Peyer's patch (tissue), 4 donors: ENCODE measurements at regions not wholly inside any gene's neighbourhood (a gene's known extent, or its start where the extent isn't known, plus 50 kb on each side); places are given as distances from the start of the nearest gene placed in this dataset.

Experiments
- DNase-seq, 3 donors: peaks; one replicate each; pipeline ENCODE4 v3.0.0-alpha.2; 2017 to 2019
- H3K27ac ChIP-seq, 4 donors: fragments of 200-600 bp; sonication (generic); one replicate each; pipeline ENCODE4 v1.5.1; 2016 to 2019
- H3K27me3 ChIP-seq, 2 donors: fragments of 200-600 bp; sonication (generic); one replicate each; pipeline ENCODE4 v1.5.1; 2019
- H3K36me3 ChIP-seq, 3 donors: fragments of 200-600 bp; sonication (generic); one replicate each; pipeline ENCODE4 v1.5.1; 2016 to 2019
- H3K4me1 ChIP-seq, 4 donors: fragments of 200-600 bp; sonication (generic); one replicate each; pipeline ENCODE4 v1.5.1; 2016 to 2019
- H3K4me3 ChIP-seq, 4 donors: fragments of 200-600 bp; sonication (generic); 1 replicate in 3 of 4; 2 replicates in 1 of 4; pipeline ENCODE4 v1.5.1; 2016 to 2019; ENCODE audit warnings: mild to moderate bottlenecking in 1 of 4
- H3K9me3 ChIP-seq, 4 donors: fragments of 200-600 bp; sonication (generic); one replicate each; pipeline ENCODE4 v1.5.1; 2016 to 2019; ENCODE audit warnings: mild to moderate bottlenecking in 1 of 4
- POLR2A ChIP-seq, 2 donors: fragments of 450-650 bp; IDR thresholded peaks; one replicate each; pipeline ENCODE4 v1.5.1; 2017; ENCODE audit warnings: antibody characterized with exemption in 2 of 2, mild to moderate bottlenecking in 2 of 2, moderate library complexity in 2 of 2
- TF ChIP-seq, protein P1 (sequence below), 6 experiments: fragments of 450-650 bp in 4 of 6; fragments of 200-600 bp in 2 of 6; sonication (generic) in 1 of 6; IDR thresholded peaks; one replicate each; pipeline ENCODE4 v1.5.1; 2017 to 2019; ENCODE audit warnings: antibody characterized with exemption in 6 of 6, mild to moderate bottlenecking in 3 of 6, moderate library complexity in 1 of 6

DNA sequence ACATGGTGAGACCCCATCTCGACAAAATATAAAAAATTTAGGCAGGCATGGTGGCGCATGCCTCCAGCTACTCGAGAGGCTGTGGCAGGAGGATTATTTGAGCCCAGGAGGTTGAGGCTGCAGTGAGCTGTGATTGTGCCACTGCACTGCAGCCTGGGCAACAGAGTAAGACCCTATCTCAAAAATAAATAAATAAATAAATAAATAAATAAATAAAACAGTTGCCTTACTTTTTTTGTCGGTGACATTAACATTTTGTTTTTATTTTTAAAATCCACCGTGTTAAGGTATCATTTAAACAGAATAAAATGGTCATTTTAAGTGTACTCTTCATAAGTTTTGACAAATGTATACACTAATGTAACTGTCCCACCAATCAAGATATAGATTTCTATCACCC is 57.0 kb downstream of the RASL11A start:
- no peaks in the 10 kb centered on the region for H3K27me3 ChIP-seq
- H3K4me1 ChIP-seq, result no peaks in the 10 kb centered on the region
- TF ChIP-seq, protein P1, sequence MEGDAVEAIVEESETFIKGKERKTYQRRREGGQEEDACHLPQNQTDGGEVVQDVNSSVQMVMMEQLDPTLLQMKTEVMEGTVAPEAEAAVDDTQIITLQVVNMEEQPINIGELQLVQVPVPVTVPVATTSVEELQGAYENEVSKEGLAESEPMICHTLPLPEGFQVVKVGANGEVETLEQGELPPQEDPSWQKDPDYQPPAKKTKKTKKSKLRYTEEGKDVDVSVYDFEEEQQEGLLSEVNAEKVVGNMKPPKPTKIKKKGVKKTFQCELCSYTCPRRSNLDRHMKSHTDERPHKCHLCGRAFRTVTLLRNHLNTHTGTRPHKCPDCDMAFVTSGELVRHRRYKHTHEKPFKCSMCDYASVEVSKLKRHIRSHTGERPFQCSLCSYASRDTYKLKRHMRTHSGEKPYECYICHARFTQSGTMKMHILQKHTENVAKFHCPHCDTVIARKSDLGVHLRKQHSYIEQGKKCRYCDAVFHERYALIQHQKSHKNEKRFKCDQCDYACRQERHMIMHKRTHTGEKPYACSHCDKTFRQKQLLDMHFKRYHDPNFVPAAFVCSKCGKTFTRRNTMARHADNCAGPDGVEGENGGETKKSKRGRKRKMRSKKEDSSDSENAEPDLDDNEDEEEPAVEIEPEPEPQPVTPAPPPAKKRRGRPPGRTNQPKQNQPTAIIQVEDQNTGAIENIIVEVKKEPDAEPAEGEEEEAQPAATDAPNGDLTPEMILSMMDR (IDR thresholded peaks at IDR 0.05), result no peak
- no peak for TF ChIP-seq POLR2A (IDR thresholded peaks at IDR 0.05)
- H3K27ac ChIP-seq, result no peak overlapping the region
- no peak for DNase-seq
- H3K4me3 ChIP-seq, result no peak overlapping the region
- no peaks in the 10 kb centered on the region for H3K36me3 ChIP-seq
- no peaks in the 10 kb centered on the region for H3K9me3 ChIP-seq

DNA sequence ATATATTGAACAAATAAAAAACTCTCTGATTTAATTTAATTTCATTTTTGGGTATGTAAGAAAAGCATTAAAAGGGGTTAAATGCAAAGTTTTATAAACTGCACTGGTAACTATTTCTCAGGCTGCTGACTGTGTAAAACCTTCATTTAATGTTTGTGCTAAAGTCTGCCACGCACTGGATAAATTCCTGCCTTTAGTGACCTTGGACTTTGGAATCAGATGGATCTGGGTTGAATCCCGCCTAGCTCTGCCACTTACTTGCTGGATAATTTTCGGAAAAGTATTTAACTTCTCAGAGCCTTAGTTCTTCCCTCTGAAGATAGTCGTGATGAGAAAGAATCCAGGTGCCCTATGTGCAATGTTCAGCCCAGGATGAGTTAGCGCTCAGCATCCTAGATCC is 58.6 kb downstream of the RASL11A start:
- no peaks in the 10 kb centered on the region for H3K27me3 ChIP-seq
- no peak for DNase-seq
- no peak overlapping the region for H3K4me3 ChIP-seq
- no peaks in the 10 kb centered on the region for H3K36me3 ChIP-seq
- no peak overlapping the region for H3K27ac ChIP-seq
- no peaks in the 10 kb centered on the region for H3K9me3 ChIP-seq
- TF ChIP-seq, protein P1 (IDR thresholded peaks at IDR 0.05), result no peak
- no peak for TF ChIP-seq POLR2A (IDR thresholded peaks at IDR 0.05)
- no peaks in the 10 kb centered on the region for H3K4me1 ChIP-seq

DNA sequence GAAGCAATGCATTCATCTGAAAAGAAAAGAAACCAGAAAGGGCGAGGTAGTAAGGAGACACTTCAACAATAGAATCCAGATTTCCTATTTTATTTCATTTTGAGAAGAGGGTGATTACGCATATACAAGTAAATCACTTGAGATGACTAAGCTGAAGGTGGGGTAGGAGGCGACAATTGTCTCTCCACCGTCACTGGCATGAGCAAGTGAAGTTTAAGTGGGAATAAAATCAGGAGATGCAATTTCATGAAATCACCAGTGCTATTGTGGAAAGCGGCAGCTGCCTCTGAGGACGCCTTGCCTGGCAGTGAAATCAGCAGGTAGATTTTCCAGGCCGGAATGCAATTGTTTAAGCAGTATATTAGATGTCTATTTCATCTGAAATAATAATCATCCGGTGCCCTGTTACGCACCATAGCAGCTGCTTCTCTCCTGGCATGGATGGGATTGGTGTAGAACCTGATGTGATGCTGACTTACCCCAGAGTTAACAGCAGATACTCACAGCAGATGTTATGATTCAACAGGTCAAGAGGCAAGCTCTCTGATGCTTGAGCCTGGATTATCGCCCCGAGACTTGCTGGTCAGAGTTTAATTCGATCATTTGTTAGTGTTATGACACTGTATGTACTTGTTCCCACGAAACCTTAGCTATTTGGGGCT is 64.3 kb downstream of the RASL11A start:
- H3K4me3 ChIP-seq, result no peak overlapping the region
- no peaks in the 10 kb centered on the region for H3K36me3 ChIP-seq
- TF ChIP-seq, protein P1 (IDR thresholded peaks at IDR 0.05), result no peak
- TF ChIP-seq POLR2A (IDR thresholded peaks at IDR 0.05), result no peak
- H3K27me3 ChIP-seq, result no peaks in the 10 kb centered on the region
- no peak overlapping the region for H3K27ac ChIP-seq
- no peak for DNase-seq
- no peaks in the 10 kb centered on the region for H3K9me3 ChIP-seq
- no peaks in the 10 kb centered on the region for H3K4me1 ChIP-seq

DNA sequence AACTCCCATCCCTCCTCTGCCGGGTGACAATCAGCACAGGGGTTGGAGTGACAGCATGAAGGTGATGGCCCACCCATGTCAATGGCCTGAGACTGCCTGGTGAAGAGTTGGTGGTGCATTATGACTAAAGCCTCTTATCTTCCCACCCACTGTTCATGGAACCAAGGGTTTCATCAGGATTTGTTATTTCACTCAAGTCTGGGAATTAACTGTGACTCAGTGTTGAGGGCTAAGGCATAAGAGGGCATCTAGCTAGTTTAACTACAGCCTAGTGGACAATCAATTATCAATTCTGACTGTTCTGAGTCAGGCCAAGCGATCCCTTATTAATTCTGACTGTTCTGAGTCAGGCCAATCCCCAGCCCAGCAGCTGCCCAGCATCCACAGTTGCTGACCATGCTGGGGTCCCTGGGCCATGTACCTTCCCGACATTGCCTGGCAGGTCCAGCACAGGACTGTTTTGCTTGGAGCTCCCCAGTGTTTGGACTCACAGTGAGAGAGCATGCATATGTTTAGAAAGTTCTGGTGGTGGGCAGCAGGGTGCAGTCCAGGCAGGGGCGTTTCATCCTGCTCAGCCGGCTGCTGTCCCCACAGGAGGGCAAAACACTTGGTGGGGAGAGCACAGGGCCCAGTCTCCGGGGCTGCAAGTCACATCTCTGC is 65.5 kb downstream of the RASL11A start:
- H3K27ac ChIP-seq, result no peak overlapping the region

DNA sequence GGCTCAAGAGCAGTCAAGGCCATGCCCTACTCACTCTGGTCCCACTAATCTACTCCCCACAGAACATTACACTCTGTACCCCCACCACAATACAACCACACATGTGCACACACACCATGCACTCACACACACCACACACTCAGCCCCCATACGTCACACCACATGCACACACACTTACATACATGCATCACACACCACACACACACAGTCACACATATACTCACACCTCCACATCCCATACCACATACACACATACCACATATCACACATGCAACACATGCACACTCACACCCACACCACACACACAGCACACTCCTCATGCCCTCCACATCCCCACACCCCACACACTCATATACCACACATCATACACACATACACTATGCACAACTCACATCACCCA is 67.6 kb downstream of the RASL11A start:
- TF ChIP-seq, protein P1 (IDR thresholded peaks at IDR 0.05), result no peak
- no peak for DNase-seq
- Histone ChIP-seq H3K36me3 (no peaks in the 10 kb centered on the region), H3K27me3 (no peaks in the 10 kb centered on the region), H3K4me1 (no peaks in the 10 kb centered on the region), H3K9me3 (no peaks in the 10 kb centered on the region), H3K4me3 (no peak overlapping the region), H3K27ac (no peak overlapping the region)

More for the DNA sequence above, 65.5 kb downstream of the RASL11A start:
- Histone ChIP-seq H3K9me3 (no peaks in the 10 kb centered on the region), H3K27me3 (no peaks in the 10 kb centered on the region), H3K4me1 (no peaks in the 10 kb centered on the region), H3K36me3 (no peaks in the 10 kb centered on the region), H3K4me3 (no peak overlapping the region)
- TF ChIP-seq POLR2A (IDR thresholded peaks at IDR 0.05), result no peak
- TF ChIP-seq, protein P1 (IDR thresholded peaks at IDR 0.05), result no peak
- no peak for DNase-seq
